ENCODE measurements at regions not wholly inside any gene's neighbourhood (a gene's known extent, or its start where the extent isn't known, plus 50 kb on each side); places are given as distances from the start of the nearest gene placed in this dataset.
A peak's percentile ranks its signal among the peaks of the same experiment; 100 is the strongest.

DNA sequence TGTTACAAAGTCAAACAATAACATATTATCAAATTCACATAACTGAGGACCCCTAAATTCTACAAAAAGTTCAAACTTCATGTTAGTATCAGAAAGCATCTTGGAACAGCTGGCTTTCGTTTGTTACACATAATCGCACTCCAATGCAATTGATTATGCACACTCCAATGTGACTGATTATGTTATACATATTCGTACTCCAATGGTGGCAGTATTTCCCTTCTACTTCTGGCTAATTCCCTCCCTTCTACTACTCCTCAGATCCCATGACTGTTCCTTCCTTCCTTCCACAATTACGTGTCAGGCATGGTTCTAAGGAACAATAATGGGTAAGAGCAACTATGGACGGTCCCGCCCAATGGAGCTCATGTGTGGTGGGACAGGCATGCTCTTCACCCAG, 137.1 kb upstream of the CCDC150 start:
- dilution Hi-C loops (cut with MboI; ENCODE audit: extremely low pct_ligation_motif_present, low sequenced_read_pairs) (no loop called here), intact Hi-C loops (cut with micrococcal nuclease) (no loop called here)
- H3K4me3 ChIP-seq (replicated peaks in 1 of 3; ENCODE audit: insufficient read depth in 1 of 3, low read depth in 1 of 3, low read length in 3 of 3): no peak overlapping the region
- no peak overlapping the region for H3K27ac ChIP-seq (ENCODE audit: insufficient read depth, low read depth, low read length)
- peaks cover 0 to 2% of the 10 kb centered on the region in 2 experiments for H3K27me3 ChIP-seq (ENCODE audit: control insufficient read depth in 2 of 2, insufficient read depth in 2 of 2, low read length in 2 of 2)
- ChIA-PET CTCF (interaction anchor here (0.9 kb wide), 2 partner anchors 48 to 249 kb away, joined by 3 read pairs; no protein-coding TSS in a partner anchor), POLR2A (no interaction called here)
- TF ChIP-seq MYC (IDR thresholded peaks at IDR 0.05; ENCODE audit: low read depth, low read length) (no peak), FOS (IDR thresholded peaks at IDR 0.05; ENCODE audit: borderline replicate concordance, insufficient read depth, low read length) (no peak), GATA2 (IDR thresholded peaks at IDR 0.05; ENCODE audit: insufficient read depth, insufficient read length, low read depth, low read length) (no peak), POLR2AphosphoS5 (IDR thresholded peaks at IDR 0.05; ENCODE audit: insufficient read depth, low read depth, low read length) (no peak), JUN (IDR thresholded peaks at IDR 0.05; ENCODE audit: borderline replicate concordance, insufficient read depth, insufficient read length, low read depth) (no peak), EZH2 (IDR thresholded peaks at IDR 0.05; ENCODE audit: borderline replicate concordance, low read depth, low read length, severe bottlenecking) (no peak), POLR2A (IDR thresholded peaks at IDR 0.05; ENCODE audit: low read depth, low read length) (no peak)
- TF ChIP-seq, protein P1, sequence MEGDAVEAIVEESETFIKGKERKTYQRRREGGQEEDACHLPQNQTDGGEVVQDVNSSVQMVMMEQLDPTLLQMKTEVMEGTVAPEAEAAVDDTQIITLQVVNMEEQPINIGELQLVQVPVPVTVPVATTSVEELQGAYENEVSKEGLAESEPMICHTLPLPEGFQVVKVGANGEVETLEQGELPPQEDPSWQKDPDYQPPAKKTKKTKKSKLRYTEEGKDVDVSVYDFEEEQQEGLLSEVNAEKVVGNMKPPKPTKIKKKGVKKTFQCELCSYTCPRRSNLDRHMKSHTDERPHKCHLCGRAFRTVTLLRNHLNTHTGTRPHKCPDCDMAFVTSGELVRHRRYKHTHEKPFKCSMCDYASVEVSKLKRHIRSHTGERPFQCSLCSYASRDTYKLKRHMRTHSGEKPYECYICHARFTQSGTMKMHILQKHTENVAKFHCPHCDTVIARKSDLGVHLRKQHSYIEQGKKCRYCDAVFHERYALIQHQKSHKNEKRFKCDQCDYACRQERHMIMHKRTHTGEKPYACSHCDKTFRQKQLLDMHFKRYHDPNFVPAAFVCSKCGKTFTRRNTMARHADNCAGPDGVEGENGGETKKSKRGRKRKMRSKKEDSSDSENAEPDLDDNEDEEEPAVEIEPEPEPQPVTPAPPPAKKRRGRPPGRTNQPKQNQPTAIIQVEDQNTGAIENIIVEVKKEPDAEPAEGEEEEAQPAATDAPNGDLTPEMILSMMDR (IDR thresholded peaks at IDR 0.05; ENCODE audit: extremely low read depth in 1 of 2, insufficient read depth in 1 of 2, low read depth in 1 of 2, low read length in 2 of 2): no peak
- TF ChIP-seq, protein P2, sequence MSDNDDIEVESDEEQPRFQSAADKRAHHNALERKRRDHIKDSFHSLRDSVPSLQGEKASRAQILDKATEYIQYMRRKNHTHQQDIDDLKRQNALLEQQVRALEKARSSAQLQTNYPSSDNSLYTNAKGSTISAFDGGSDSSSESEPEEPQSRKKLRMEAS (IDR thresholded peaks at IDR 0.05; ENCODE audit: insufficient read depth, insufficient read length): no peak
- no peaks in the 10 kb centered on the region for H3K36me3 ChIP-seq (ENCODE audit: control insufficient read depth in 2 of 2, extremely low read depth in 1 of 2, insufficient read depth in 2 of 2, low read length in 2 of 2)
- no peak overlapping the region for H3K9ac ChIP-seq (replicated peaks; ENCODE audit: extremely low read depth, insufficient read depth, low read length)
- BruUV-seq (replicated peaks): no TSS peak
- peaks cover 2% of the 10 kb centered on the region for H3K4me1 ChIP-seq (ENCODE audit: control insufficient read depth, extremely low read depth, insufficient read depth, low read length)
- no peaks in the 10 kb centered on the region for H4K20me1 ChIP-seq (replicated peaks; ENCODE audit: control insufficient read depth, extremely low read depth, insufficient read depth, low read length)
- DNase-seq (ENCODE audit: low read depth, low spot score) (peak; percentile 6), FAIRE-seq (no peak)
- H3K79me2 ChIP-seq (ENCODE audit: control insufficient read depth, insufficient read depth, low read length): no peaks in the 10 kb centered on the region
- H3K4me2 ChIP-seq (ENCODE audit: insufficient read depth, low read length): no peak overlapping the region
- H2AFZ ChIP-seq (ENCODE audit: low read depth, low read length): peak overlapping the region; percentile 39
- no peaks in the 10 kb centered on the region for H3K9me1 ChIP-seq (replicated peaks; ENCODE audit: control insufficient read depth, extremely low read depth, insufficient read depth, low read length)
- no peaks in the 10 kb centered on the region for H3K9me3 ChIP-seq (replicated peaks; ENCODE audit: control insufficient read depth, insufficient read depth, low read length)

Measured in endothelial cell of umbilical vein (primary cell).